Fibroblast of skin of abdomen (primary cell): ENCODE measurements at regions not wholly inside any gene's neighbourhood (a gene's known extent, or its start where the extent isn't known, plus 50 kb on each side); places are given as distances from the start of the nearest gene placed in this dataset.

Experiments used
- DNase-seq: peaks from one replicate; pipeline ENCODE4 v3.0.0-alpha.2; 2013

GRCh38 chr5:50964746-50965653, 298.6 kb downstream of the PARP8 start:
- DNase-seq = no peak

- DNase-seq = no peak
These were observed 299.4 kb downstream of the PARP8 start for GRCh38 chr5:50965654-50966375.

- DNase-seq = no peak
These were observed 300.6 kb downstream of the PARP8 start for GRCh38 chr5:50967009-50967562.

- DNase-seq = no peak
These were observed 301.3 kb downstream of the PARP8 start for GRCh38 chr5:50967563-50968355.

- DNase-seq = no peak
These were observed 302.1 kb downstream of the PARP8 start for GRCh38 chr5:50968356-50969149.

- no peak for DNase-seq
These were observed 303.0 kb downstream of the PARP8 start for GRCh38 chr5:50969151-50970031.

- DNase-seq = no peak
These were observed 309.4 kb downstream of the PARP8 start for GRCh38 chr5:50975840-50976239.

- no peak for DNase-seq
These were observed 312.5 kb downstream of the PARP8 start for GRCh38 chr5:50978924-50979323.

- DNase-seq = no peak
These were observed 318.2 kb downstream of the PARP8 start for GRCh38 chr5:50984640-50985039.

GRCh38 chr5:50990296-50990924, 324.0 kb downstream of the PARP8 start:
- no peak for DNase-seq

- DNase-seq = no peak
These were observed 329.0 kb downstream of the PARP8 start for GRCh38 chr5:50995285-50995942.

- no peak for DNase-seq
These were observed 334.9 kb downstream of the PARP8 start for GRCh38 chr5:51001227-51001923.

GRCh38 chr5:51002368-51002767, 335.9 kb downstream of the PARP8 start:
- no peak for DNase-seq

- no peak for DNase-seq
These were observed 346.6 kb downstream of the PARP8 start for GRCh38 chr5:51013036-51013435.

- DNase-seq = no peak
These were observed 352.0 kb downstream of the PARP8 start for GRCh38 chr5:51018423-51018822.

GRCh38 chr5:51024263-51024662, 357.8 kb downstream of the PARP8 start:
- no peak for DNase-seq

GRCh38 chr5:51027271-51027670, 356.0 kb upstream of the ISL1 start:
- DNase-seq = no peak

GRCh38 chr5:51028394-51028793, 354.9 kb upstream of the ISL1 start:
- no peak for DNase-seq

GRCh38 chr5:51033215-51033614, 350.0 kb upstream of the ISL1 start:
- no peak for DNase-seq
